AG09309 (cell line): ENCODE measurements at regions not wholly inside any gene's neighbourhood (a gene's known extent, or its start where the extent isn't known, plus 50 kb on each side); places are given as distances from the start of the nearest gene placed in this dataset.

Source experiments
- DNase-seq: peaks from one replicate; pipeline ENCODE4 v3.0.0-alpha.2; 2010; ENCODE audit warnings: low read depth
- H3K4me3 ChIP-seq: 2 replicates; pipeline ENCODE4 v1.5.1; 2011; ENCODE audit warnings: mild to moderate bottlenecking, low read depth, low read length, moderate library complexity; ENCODE audit not compliant: control insufficient read depth
- TF ChIP-seq, protein P1 (sequence below): IDR thresholded peaks from 2 replicates; pipeline ENCODE4 v1.5.1; 2011; ENCODE audit warnings: mild to moderate bottlenecking, low read depth, low read length, inconsistent platforms; ENCODE audit not compliant: insufficient read depth, control insufficient read depth; ENCODE audit errors: missing control alignments

DNA sequence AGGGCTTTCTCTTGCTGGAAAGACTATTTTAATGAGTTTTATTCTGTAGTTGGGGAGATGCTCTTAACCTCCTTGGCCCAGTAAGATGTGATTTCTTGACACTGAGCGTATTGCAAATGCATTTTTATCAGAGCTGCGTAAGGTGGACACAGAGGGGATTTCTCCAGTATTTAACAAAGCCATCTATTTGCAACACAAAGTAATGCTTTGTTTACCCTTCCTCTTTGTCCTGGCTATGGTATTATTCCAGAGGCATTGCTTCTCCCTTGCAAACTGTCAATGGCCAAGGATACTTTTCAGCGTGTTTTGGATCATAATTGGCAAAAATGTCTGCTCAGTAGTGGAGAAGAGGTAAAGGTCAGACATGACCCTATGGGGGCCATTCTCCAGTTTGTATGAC is 90.8 kb upstream of the PIK3C3 start:
- no peak for DNase-seq
- TF ChIP-seq, protein P1, sequence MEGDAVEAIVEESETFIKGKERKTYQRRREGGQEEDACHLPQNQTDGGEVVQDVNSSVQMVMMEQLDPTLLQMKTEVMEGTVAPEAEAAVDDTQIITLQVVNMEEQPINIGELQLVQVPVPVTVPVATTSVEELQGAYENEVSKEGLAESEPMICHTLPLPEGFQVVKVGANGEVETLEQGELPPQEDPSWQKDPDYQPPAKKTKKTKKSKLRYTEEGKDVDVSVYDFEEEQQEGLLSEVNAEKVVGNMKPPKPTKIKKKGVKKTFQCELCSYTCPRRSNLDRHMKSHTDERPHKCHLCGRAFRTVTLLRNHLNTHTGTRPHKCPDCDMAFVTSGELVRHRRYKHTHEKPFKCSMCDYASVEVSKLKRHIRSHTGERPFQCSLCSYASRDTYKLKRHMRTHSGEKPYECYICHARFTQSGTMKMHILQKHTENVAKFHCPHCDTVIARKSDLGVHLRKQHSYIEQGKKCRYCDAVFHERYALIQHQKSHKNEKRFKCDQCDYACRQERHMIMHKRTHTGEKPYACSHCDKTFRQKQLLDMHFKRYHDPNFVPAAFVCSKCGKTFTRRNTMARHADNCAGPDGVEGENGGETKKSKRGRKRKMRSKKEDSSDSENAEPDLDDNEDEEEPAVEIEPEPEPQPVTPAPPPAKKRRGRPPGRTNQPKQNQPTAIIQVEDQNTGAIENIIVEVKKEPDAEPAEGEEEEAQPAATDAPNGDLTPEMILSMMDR = no peak

DNA sequence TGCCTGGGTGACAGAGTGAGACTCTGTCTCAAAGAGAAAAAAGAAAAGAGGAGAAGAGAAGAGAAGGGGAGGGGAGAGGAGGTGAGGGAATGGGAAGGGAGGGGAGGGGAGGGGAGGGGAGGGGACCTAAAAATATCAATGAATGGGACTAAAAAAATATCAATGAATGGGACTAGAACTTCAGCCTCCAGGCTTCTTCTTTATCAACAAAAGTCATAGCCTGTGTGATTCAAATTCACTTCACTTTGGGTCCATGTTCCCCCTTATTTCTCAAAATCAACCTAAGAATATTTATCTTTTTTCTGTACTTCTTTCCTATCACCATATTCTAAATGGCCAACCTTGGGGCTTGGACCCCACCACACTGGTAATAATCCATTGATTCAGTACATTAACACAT is 92.1 kb upstream of the PIK3C3 start:
- no peak overlapping the region for H3K4me3 ChIP-seq
- TF ChIP-seq, protein P1 = no peak
- no peak for DNase-seq

More for the DNA sequence above, 90.8 kb upstream of the PIK3C3 start:
- H3K4me3 ChIP-seq = no peak overlapping the region

DNA sequence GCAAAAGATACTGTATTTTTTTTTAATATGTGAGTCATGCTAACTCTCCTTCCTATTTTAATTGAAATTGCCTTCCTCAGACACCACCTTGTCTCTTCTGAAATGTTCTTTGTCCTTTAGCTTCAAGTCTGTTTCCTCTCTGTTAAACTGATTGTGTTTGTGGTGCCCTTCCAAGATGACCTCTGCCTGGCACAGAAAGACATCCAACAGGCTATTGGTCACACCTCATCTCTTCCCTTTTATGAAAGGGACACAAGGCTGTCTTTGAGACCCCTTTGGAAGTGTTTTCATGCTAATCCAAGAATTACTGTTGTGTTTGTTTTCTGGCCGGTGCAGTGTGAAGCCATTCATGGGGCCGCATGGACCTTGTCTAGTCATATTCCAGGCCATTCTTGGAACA is 94.0 kb upstream of the PIK3C3 start:
- H3K4me3 ChIP-seq = no peak overlapping the region
- no peak for DNase-seq
- TF ChIP-seq, protein P1 = no peak

DNA sequence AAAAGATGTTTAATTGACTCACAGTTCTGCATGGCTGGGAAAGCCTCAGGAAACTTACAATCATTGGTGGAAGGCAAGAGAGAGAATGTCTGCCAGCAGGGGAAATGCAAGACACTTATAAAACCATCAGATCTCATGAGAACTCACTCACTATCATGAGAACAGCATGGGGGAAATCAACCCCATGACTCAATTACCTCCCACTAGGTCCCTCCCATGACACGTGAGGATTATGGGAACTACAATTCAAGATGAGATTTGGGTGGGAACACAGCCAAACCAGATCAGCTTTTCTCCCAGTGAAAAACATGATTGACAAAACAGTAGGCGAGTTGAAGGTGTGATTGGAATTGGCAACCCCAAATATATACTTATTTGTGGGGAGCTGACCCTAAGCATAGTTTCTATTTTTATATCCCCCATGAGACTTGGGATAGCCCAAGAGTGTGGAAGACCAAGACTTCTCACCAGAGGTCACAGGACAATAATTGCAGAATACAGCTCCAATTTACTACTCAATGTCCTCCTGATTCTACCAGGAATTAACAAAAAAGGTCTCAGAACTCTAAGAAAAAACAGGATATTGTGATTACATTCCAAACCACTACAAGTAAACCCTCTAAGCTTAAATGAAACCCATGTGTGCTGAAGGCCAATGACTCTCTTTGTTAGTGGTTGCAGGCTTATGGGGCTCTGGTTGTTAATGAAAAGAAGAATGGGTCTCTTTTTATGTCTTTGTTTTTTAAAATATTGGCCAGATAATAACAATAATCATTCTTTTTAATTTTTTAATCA is 96.1 kb upstream of the PIK3C3 start:
- TF ChIP-seq, protein P1 = no peak
- no peak overlapping the region for H3K4me3 ChIP-seq
- DNase-seq = no peak

GRCh38 chr18:41853280-41853679 is 101.8 kb upstream of the PIK3C3 start:
- TF ChIP-seq, protein P1 = no peak
- no peak overlapping the region for H3K4me3 ChIP-seq
- DNase-seq = no peak

DNA sequence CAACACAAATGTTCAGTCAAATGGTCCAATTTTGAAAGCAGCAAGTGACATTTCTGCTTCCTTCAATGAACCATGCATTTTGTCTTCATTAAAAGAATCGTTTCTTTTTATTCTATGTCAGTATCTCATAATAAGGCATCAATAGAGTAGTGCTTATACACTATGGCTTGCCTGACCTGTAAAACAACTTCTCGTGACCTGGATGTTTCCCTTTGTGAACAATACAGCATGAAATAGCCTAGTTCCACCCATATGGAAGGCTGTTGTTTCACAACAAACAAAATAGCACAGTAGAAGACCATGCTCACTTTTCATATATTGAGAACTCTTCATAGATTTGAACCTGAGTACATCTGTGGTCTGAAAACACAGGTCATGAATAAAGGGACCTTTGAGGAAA is 104.3 kb upstream of the PIK3C3 start:
- TF ChIP-seq, protein P1 = no peak
- DNase-seq = no peak
- no peak overlapping the region for H3K4me3 ChIP-seq
